ENCODE measurements at regions not wholly inside any gene's neighbourhood (a gene's known extent, or its start where the extent isn't known, plus 50 kb on each side); places are given as distances from the start of the nearest gene placed in this dataset.
A peak's percentile ranks its signal among the peaks of the same experiment; 100 is the strongest.
"Not testable (repeated sequence)": the region's sequence is repeated elsewhere in the genome, so short reads cannot be mapped to it uniquely, and the experiment has no call there.

DNA sequence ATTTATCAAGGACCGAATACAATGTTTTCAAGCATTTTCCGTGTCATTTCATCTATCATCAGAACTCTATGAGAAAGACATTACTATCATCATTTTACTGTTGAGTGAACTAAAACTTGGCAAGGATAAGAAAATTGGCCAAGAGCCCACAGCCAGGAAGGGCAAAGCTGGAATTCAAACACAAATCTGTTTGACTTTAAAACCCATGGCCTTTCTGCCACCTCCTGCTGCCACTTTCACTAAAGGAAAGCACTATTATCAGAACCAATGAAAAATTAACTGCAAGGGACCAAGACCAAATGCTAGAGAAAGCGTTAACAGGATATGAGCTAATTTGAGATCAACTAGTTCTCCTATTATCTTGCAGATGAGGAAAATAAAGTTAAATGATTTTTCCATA, 2759.2 kb downstream of the ARAP2 start (continued):
- no peak for TF ChIP-seq CHD2 (IDR thresholded peaks at IDR 0.05; ENCODE audit: low read length, partially characterized antibody)
- no peak for TF ChIP-seq SMC3 (IDR thresholded peaks at IDR 0.05)
- TF ChIP-seq NFE2L2 (conservative IDR thresholded peaks at IDR 0.05; ENCODE audit: low read length) = no peak
- no peak for TF ChIP-seq RCOR1 (IDR thresholded peaks at IDR 0.05; ENCODE audit: low read depth, low read length)
- TF ChIP-seq HDAC2 (IDR thresholded peaks at IDR 0.05) = no peak
- no peak for TF ChIP-seq FOSB (CRISPR knock-in tag; IDR thresholded peaks at IDR 0.05)

DNA sequence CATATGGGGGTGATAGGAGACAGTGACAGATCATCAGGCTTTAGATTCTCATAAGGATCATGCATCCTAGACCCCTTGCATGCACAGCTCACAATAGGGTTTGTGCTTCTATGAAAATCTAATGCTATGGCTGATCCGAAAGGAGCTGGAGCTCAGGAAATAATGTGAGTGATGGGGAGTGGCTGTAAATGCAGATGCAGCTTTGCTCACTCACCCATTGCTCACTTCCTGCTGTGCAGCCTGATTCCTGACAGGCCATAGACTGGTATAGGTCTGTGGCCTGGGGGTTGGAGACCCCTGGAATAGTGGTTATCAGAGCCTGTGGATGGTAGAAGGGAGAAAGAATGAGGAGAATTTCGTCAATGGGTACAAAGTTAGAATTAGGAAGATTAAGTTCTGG, 2751.1 kb downstream of the ARAP2 start:
- ATAC-seq (no peak), FAIRE-seq (no peak)
- POLR2A ChIA-PET = no interaction called here

DNA sequence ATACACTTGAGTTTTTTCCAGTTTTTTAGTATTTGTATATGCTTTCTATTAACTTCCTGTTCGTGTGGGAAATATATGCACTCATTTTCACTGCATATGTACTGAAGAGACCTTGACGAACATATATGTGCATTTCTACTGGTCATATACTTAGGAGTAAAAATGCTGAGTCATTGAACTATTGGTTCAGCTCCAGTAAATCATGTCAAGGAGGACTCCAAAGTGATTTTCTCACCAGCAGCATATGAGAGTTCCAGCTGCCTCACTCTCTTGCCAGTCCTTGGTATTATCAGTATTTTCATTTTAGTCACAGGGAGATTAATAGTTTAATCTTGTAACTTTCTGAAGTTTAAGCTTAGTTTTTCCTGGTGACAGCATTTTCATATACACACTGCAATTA, 2750.2 kb downstream of the ARAP2 start:
- TF ChIP-seq NPAS2 (CRISPR knock-in tag; IDR thresholded peaks at IDR 0.05; ENCODE audit: borderline replicate concordance) = no peak
- no peak for TF ChIP-seq CBX8 (IDR thresholded peaks at IDR 0.05)
- no peak for TF ChIP-seq ZC3H11A (IDR thresholded peaks at IDR 0.05)
- TF ChIP-seq ATOH8 (CRISPR knock-in tag; IDR thresholded peaks at IDR 0.05; ENCODE audit: low read depth) = no peak
- peak; percentile 93 for TF ChIP-seq MAFK (IDR thresholded peaks at IDR 0.05; ENCODE audit: partially characterized antibody)
- TF ChIP-seq ESRRA (IDR thresholded peaks at IDR 0.05; ENCODE audit: borderline replicate concordance, low read length) = no peak
- TF ChIP-seq POLR2AphosphoS2 (conservative IDR thresholded peaks at IDR 0.05; ENCODE audit: low read length) = no peak
- no peak for TF ChIP-seq HOXB13 (CRISPR knock-in tag; IDR thresholded peaks at IDR 0.05; ENCODE audit: low read depth)
- no peak for TF ChIP-seq JUNB (IDR thresholded peaks at IDR 0.05)
- TF ChIP-seq NFE2L2 (conservative IDR thresholded peaks at IDR 0.05; ENCODE audit: low read length) = peak; percentile 93
- FAIRE-seq = no peak
- ATAC-seq = no peak
- peaks cover 4% of the 10 kb centered on the region; the same call in 1 of the 3 replicates for H3K4me1 ChIP-seq
- CTCF ChIA-PET = no interaction called here
- POLR2A ChIA-PET = no interaction called here
- H3K9me3 ChIP-seq = no peaks in the 10 kb centered on the region
- 36% methylated on average over 2 of the region's 2 CpGs for WGBS (ENCODE audit: missing lambda C conversion rate)
- peak in 1 of 2 experiments; percentile 21 for DNase-seq (ENCODE audit: low read depth in 1 of 2, low spot score in 1 of 2)
- H3K27ac ChIP-seq = peak overlapping the region in 1 of 2 experiments; percentile 45; a peak in 1 of 6 replicates
- H3K4me3 ChIP-seq = no peak overlapping the region
- H3K4me2 ChIP-seq = no peak overlapping the region

More for the DNA sequence above, 2751.1 kb downstream of the ARAP2 start:
- H3K4me3 ChIP-seq = no peak overlapping the region
- WGBS (ENCODE audit: missing lambda C conversion rate) = 56% methylated on average over 2 of the region's 2 CpGs
- DNase-seq (ENCODE audit: low read depth in 1 of 2, low spot score in 1 of 2) = no peak
- no peaks in the 10 kb centered on the region for H3K9me3 ChIP-seq
- H3K4me1 ChIP-seq = peaks cover 4% of the 10 kb centered on the region; the same call in 1 of the 3 replicates
- H3K4me2 ChIP-seq = no peak overlapping the region
- CTCF ChIA-PET = no interaction called here
- TF ChIP-seq HOXB13 (CRISPR knock-in tag; IDR thresholded peaks at IDR 0.05; ENCODE audit: low read depth) = no peak
- TF ChIP-seq MAFK (IDR thresholded peaks at IDR 0.05; ENCODE audit: partially characterized antibody) = no peak
- no peak for TF ChIP-seq ATOH8 (CRISPR knock-in tag; IDR thresholded peaks at IDR 0.05; ENCODE audit: low read depth)
- TF ChIP-seq, protein P1, sequence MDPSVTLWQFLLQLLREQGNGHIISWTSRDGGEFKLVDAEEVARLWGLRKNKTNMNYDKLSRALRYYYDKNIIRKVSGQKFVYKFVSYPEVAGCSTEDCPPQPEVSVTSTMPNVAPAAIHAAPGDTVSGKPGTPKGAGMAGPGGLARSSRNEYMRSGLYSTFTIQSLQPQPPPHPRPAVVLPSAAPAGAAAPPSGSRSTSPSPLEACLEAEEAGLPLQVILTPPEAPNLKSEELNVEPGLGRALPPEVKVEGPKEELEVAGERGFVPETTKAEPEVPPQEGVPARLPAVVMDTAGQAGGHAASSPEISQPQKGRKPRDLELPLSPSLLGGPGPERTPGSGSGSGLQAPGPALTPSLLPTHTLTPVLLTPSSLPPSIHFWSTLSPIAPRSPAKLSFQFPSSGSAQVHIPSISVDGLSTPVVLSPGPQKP (IDR thresholded peaks at IDR 0.05; ENCODE audit: low read depth, low read length) = no peak
- no peak for TF ChIP-seq ZSCAN20 (CRISPR knock-in tag; IDR thresholded peaks at IDR 0.05)
- TF ChIP-seq ZFP36 (IDR thresholded peaks at IDR 0.05; ENCODE audit: borderline replicate concordance, partially characterized antibody) = no peak
- no peak overlapping the region for H3K27ac ChIP-seq

DNA sequence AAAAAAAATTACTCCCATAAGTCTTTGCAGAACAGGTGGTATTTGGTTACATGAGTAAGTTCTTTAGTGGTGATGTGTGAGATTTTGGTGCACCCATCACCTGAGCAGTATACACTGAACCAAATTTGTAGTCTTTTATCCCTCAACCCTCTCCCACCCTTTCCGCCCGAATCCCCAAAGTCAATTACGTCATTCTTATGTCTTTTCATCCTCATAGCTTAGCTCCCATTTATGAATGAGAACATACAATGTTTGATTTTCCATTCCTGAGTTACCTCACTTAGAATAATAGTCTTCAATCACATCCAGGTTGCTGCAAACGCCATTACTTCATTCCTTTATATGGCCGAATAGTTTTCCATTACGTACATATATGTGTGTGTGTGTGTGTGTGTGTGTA, 2742.7 kb downstream of the ARAP2 start:
- POLR2A ChIA-PET; H3K27ac ChIP-seq; FAIRE-seq; H3K4me1 ChIP-seq; H3K9me3 ChIP-seq; H3K4me2 ChIP-seq; H3K4me3 ChIP-seq; DNase-seq (ENCODE audit: low read depth in 1 of 2, low spot score in 1 of 2); ATAC-seq; CTCF ChIA-PET: not testable (repeated sequence)
- WGBS (ENCODE audit: missing lambda C conversion rate) = 56% methylated on average over 6 of the region's 6 CpGs
